Karpas-422 (cell line): ENCODE measurements at regions not wholly inside any gene's neighbourhood (a gene's known extent, or its start where the extent isn't known, plus 50 kb on each side); places are given as distances from the start of the nearest gene placed in this dataset.

ENCODE experiments used
- DNase-seq: peaks from one replicate; pipeline ENCODE4 v3.0.0-alpha.2; 2015
- H2AFZ ChIP-seq: fragments of 200-600 bp; sonication (generic); 2 replicates; pipeline ENCODE4 v1.6.1; 2014; ENCODE audit warnings: antibody characterized with exemption, low read length, mixed read lengths
- H3K27ac ChIP-seq: fragments of 200-600 bp; sonication (generic); 2 replicates; pipeline ENCODE4 v1.5.1; 2014; ENCODE audit warnings: mild to moderate bottlenecking, low read length, moderate library complexity
- H3K27me3 ChIP-seq: fragments of 200-600 bp; sonication (generic); 2 replicates; pipeline ENCODE4 v1.6.1; 2014; ENCODE audit warnings: low read length, mixed read lengths
- H3K36me3 ChIP-seq: fragments of 200-600 bp; sonication (generic); 2 replicates; pipeline ENCODE4 v1.6.1; 2014; ENCODE audit warnings: low read length, mixed read lengths; ENCODE audit not compliant: insufficient read depth
- H3K4me1 ChIP-seq: fragments of 200-600 bp; sonication (generic); 2 replicates; pipeline ENCODE4 v1.6.1; 2014; ENCODE audit warnings: mild to moderate bottlenecking, low read length, mixed read lengths
- H3K4me2 ChIP-seq: fragments of 200-600 bp; sonication (generic); 2 replicates; pipeline ENCODE4 v1.6.1; 2014; ENCODE audit warnings: low read length, low read depth, mild to moderate bottlenecking; ENCODE audit not compliant: poor library complexity, severe bottlenecking
- H3K4me3 ChIP-seq: fragments of 200-600 bp; sonication (generic); 2 replicates; pipeline ENCODE4 v1.5.1; 2014; ENCODE audit warnings: mild to moderate bottlenecking, antibody characterized with exemption, low read length, mixed read lengths
- H3K79me2 ChIP-seq: fragments of 200-600 bp; sonication (generic); 2 replicates; pipeline ENCODE4 v1.6.1; 2014; ENCODE audit warnings: mild to moderate bottlenecking, low read length, mixed read lengths
- H3K9ac ChIP-seq: fragments of 200-600 bp; sonication (generic); 2 replicates; pipeline ENCODE4 v1.6.0; 2014; ENCODE audit warnings: low read length
- H3K9me2 ChIP-seq: fragments of 200-600 bp; sonication (generic), shearing (Covaris generic); replicated peaks from 2 replicates; pipeline ENCODE4 v1.6.0; 2014; ENCODE audit warnings: mild to moderate bottlenecking, low read length, moderate library complexity; ENCODE audit not compliant: insufficient read depth
- H3K9me3 ChIP-seq: fragments of 300-700, 200-600 bp; sonication (generic); 2 replicates; pipeline ENCODE4 v1.6.1; 2014; ENCODE audit warnings: low read length, mixed read lengths
- H4K20me1 ChIP-seq: fragments of 200-600 bp; sonication (generic); 2 replicates; pipeline ENCODE4 v1.6.1; 2014; ENCODE audit warnings: mild to moderate bottlenecking, antibody characterized with exemption, low read length, low read depth; ENCODE audit not compliant: insufficient read depth

GRCh38 chr6:168927026-168927425 lies 326.6 kb downstream of the THBS2 start:
- Histone ChIP-seq H2AFZ (no peak overlapping the region), H4K20me1 (no peaks in the 10 kb centered on the region), H3K9ac (no peak overlapping the region), H3K4me3 (no peak overlapping the region), H3K9me3 (peaks cover under 1% of the 10 kb centered on the region; the same call in 1 of the 2 replicates), H3K4me2 (no peak overlapping the region), H3K27me3 (no peaks in the 10 kb centered on the region), H3K9me2 (no peaks in the 10 kb centered on the region), H3K27ac (no peak overlapping the region), H3K4me1 (no peaks in the 10 kb centered on the region), H3K36me3 (no peaks in the 10 kb centered on the region), H3K79me2 (no peaks in the 10 kb centered on the region)
- no peak for DNase-seq

GRCh38 chr6:168926306-168926705 lies 327.3 kb downstream of the THBS2 start:
- Histone ChIP-seq H4K20me1 (no peaks in the 10 kb centered on the region), H3K4me2 (no peak overlapping the region), H3K4me3 (no peak overlapping the region), H3K79me2 (no peaks in the 10 kb centered on the region), H3K27ac (no peak overlapping the region), H2AFZ (no peak overlapping the region), H3K4me1 (no peaks in the 10 kb centered on the region), H3K9me3 (no peaks in the 10 kb centered on the region), H3K27me3 (no peaks in the 10 kb centered on the region), H3K9me2 (no peaks in the 10 kb centered on the region), H3K36me3 (no peaks in the 10 kb centered on the region), H3K9ac (no peak overlapping the region)
- no peak for DNase-seq

GRCh38 chr6:168925671-168926070 lies 328.0 kb downstream of the THBS2 start:
- Histone ChIP-seq H3K9me3 (no peaks in the 10 kb centered on the region), H2AFZ (no peak overlapping the region), H3K9me2 (no peaks in the 10 kb centered on the region), H3K36me3 (no peaks in the 10 kb centered on the region), H3K4me2 (no peak overlapping the region), H3K27me3 (no peaks in the 10 kb centered on the region), H3K9ac (no peak overlapping the region), H3K4me1 (no peaks in the 10 kb centered on the region), H3K27ac (no peak overlapping the region), H3K79me2 (no peaks in the 10 kb centered on the region), H3K4me3 (no peak overlapping the region), H4K20me1 (no peaks in the 10 kb centered on the region)
- DNase-seq, result no peak

GRCh38 chr6:168923171-168923570 lies 330.5 kb downstream of the THBS2 start:
- H3K27ac ChIP-seq, result no peak overlapping the region
- no peaks in the 10 kb centered on the region for H3K27me3 ChIP-seq
- no peaks in the 10 kb centered on the region for H3K9me2 ChIP-seq
- no peaks in the 10 kb centered on the region for H4K20me1 ChIP-seq
- no peak overlapping the region for H3K9ac ChIP-seq
- no peaks in the 10 kb centered on the region for H3K36me3 ChIP-seq
- H2AFZ ChIP-seq, result no peak overlapping the region
- H3K9me3 ChIP-seq, result no peaks in the 10 kb centered on the region
- DNase-seq, result no peak
- no peaks in the 10 kb centered on the region for H3K4me1 ChIP-seq
- no peaks in the 10 kb centered on the region for H3K79me2 ChIP-seq
- H3K4me2 ChIP-seq, result no peak overlapping the region
- no peak overlapping the region for H3K4me3 ChIP-seq

- H3K9me2 ChIP-seq, result no peaks in the 10 kb centered on the region
- no peaks in the 10 kb centered on the region for H3K27me3 ChIP-seq
- no peak overlapping the region for H3K9ac ChIP-seq
- no peaks in the 10 kb centered on the region for H3K4me1 ChIP-seq
- no peaks in the 10 kb centered on the region for H4K20me1 ChIP-seq
- no peaks in the 10 kb centered on the region for H3K9me3 ChIP-seq
- no peak for DNase-seq
- no peak overlapping the region for H2AFZ ChIP-seq
- H3K79me2 ChIP-seq, result no peaks in the 10 kb centered on the region
- no peak overlapping the region for H3K4me2 ChIP-seq
- H3K36me3 ChIP-seq, result no peaks in the 10 kb centered on the region
- H3K4me3 ChIP-seq, result no peak overlapping the region
- no peak overlapping the region for H3K27ac ChIP-seq
Measured at GRCh38 chr6:168922436-168922835, 331.2 kb downstream of the THBS2 start.

GRCh38 chr6:168920289-168920688 lies 333.4 kb downstream of the THBS2 start:
- no peaks in the 10 kb centered on the region for H3K79me2 ChIP-seq
- no peaks in the 10 kb centered on the region for H3K9me3 ChIP-seq
- no peak overlapping the region for H2AFZ ChIP-seq
- H3K4me3 ChIP-seq, result no peak overlapping the region
- no peak overlapping the region for H3K27ac ChIP-seq
- H4K20me1 ChIP-seq, result no peaks in the 10 kb centered on the region
- H3K9me2 ChIP-seq, result no peaks in the 10 kb centered on the region
- H3K4me2 ChIP-seq, result no peak overlapping the region
- H3K4me1 ChIP-seq, result no peaks in the 10 kb centered on the region
- no peaks in the 10 kb centered on the region for H3K27me3 ChIP-seq
- DNase-seq, result no peak
- no peaks in the 10 kb centered on the region for H3K36me3 ChIP-seq
- H3K9ac ChIP-seq, result no peak overlapping the region

- Histone ChIP-seq H3K27ac (no peak overlapping the region), H3K9me2 (no peaks in the 10 kb centered on the region), H4K20me1 (no peaks in the 10 kb centered on the region), H3K9me3 (no peaks in the 10 kb centered on the region), H3K4me2 (no peak overlapping the region), H3K27me3 (no peaks in the 10 kb centered on the region), H3K36me3 (no peaks in the 10 kb centered on the region), H3K9ac (no peak overlapping the region), H3K79me2 (no peaks in the 10 kb centered on the region), H3K4me3 (no peak overlapping the region), H2AFZ (no peak overlapping the region), H3K4me1 (no peaks in the 10 kb centered on the region)
- DNase-seq, result no peak
Measured at GRCh38 chr6:168919470-168920179, 334.0 kb downstream of the THBS2 start.

GRCh38 chr6:168916576-168917211 lies 337.0 kb downstream of the THBS2 start:
- H3K4me3 ChIP-seq, result no peak overlapping the region
- H3K4me2 ChIP-seq, result no peak overlapping the region
- H3K9ac ChIP-seq, result no peak overlapping the region
- H3K36me3 ChIP-seq, result no peaks in the 10 kb centered on the region
- DNase-seq, result no peak
- no peaks in the 10 kb centered on the region for H3K9me3 ChIP-seq
- no peaks in the 10 kb centered on the region for H3K79me2 ChIP-seq
- no peak overlapping the region for H2AFZ ChIP-seq
- no peaks in the 10 kb centered on the region for H3K9me2 ChIP-seq
- no peak overlapping the region for H3K27ac ChIP-seq
- no peaks in the 10 kb centered on the region for H4K20me1 ChIP-seq
- H3K4me1 ChIP-seq, result no peaks in the 10 kb centered on the region
- no peaks in the 10 kb centered on the region for H3K27me3 ChIP-seq
